ENCODE measurements at regions not wholly inside any gene's neighbourhood (a gene's known extent, or its start where the extent isn't known, plus 50 kb on each side); places are given as distances from the start of the nearest gene placed in this dataset.

GRCh38 chr18:64712035-64712434 lies 563.1 kb upstream of the LINC00305 start:
- Mint-ChIP-seq H3K9me3 (peaks cover 2 to 7% of the 10 kb centered on the region in 2 donors), H3K27me3 (ENCODE audit: low read depth in 2 of 2) (no peaks in the 10 kb centered on the region), H3K4me3 (no peak overlapping the region), H3K4me1 (no peaks in the 10 kb centered on the region), H3K27ac (no peak overlapping the region), H3K36me3 (no peaks in the 10 kb centered on the region)
- H3K4me3 ChIP-seq (ENCODE audit: low read length): no peak overlapping the region
- no peaks in the 10 kb centered on the region for H3K9me3 ChIP-seq (ENCODE audit: control insufficient read depth, insufficient read depth, low read length)
- H3K27ac ChIP-seq (ENCODE audit: low read length): no peak overlapping the region
- intact Hi-C loops (cut with micrococcal nuclease): no loop called here
- no peak for TF ChIP-seq CTCF (IDR thresholded peaks at IDR 0.05)
- H3K4me1 ChIP-seq (ENCODE audit: control insufficient read depth, insufficient read depth, low read length): no peaks in the 10 kb centered on the region
- no CpG with 5 or more reads among the region's 1 CpG for WGBS (ENCODE audit: insufficient coverage)
- H3K27me3 ChIP-seq (ENCODE audit: control insufficient read depth, insufficient read depth, low read length): no peaks in the 10 kb centered on the region
- no peaks in the 10 kb centered on the region for H3K36me3 ChIP-seq (ENCODE audit: control insufficient read depth, insufficient read depth, low read length)
- ATAC-seq: no peak
- no peak for DNase-seq

DNA sequence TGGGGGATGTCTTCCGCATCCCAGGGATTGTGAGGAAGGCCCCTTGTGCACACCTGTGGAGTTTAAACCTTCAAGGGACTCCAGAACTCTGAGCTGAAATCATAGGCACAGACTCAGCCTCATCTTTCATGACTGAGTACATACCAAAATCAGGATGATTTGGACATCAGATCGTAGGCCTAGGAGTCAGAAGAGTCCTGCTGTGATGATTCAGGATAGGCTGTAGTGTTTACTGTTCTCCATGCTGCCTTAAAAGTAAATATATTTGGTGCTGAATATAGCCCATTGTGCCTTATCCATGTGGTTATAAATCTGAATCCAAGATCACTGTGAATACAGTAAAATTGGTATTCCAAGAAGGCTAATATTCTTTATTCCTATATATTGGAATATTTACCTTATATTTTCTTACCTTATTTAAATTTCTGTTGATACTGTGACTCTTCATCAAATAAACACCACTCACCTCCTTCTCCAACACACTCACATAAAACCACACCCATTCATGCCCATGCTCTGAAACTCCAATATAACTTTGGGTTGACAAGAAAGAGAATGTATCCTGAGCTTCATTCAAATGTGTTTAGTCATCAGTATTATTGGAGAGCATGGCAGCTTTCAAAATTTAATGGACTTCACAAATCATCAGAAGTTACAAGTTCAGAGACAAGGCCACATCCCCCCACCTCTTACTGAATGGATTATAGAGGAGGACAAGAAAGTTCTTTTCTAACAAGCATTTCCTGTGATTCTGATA lies 561.4 kb upstream of the LINC00305 start:
- Histone ChIP-seq H3K27me3 (ENCODE audit: control insufficient read depth, insufficient read depth, low read length) (no peaks in the 10 kb centered on the region), H3K4me3 (ENCODE audit: low read length) (no peak overlapping the region), H3K27ac (ENCODE audit: low read length) (no peak overlapping the region), H3K4me1 (ENCODE audit: control insufficient read depth, insufficient read depth, low read length) (no peaks in the 10 kb centered on the region), H3K9me3 (ENCODE audit: control insufficient read depth, insufficient read depth, low read length) (no peaks in the 10 kb centered on the region), H3K36me3 (ENCODE audit: control insufficient read depth, insufficient read depth, low read length) (no peaks in the 10 kb centered on the region)
- Mint-ChIP-seq H3K27ac (no peak overlapping the region), H3K27me3 (ENCODE audit: low read depth in 2 of 2) (no peaks in the 10 kb centered on the region), H3K4me3 (no peak overlapping the region), H3K9me3 (peaks cover 3 to 12% of the 10 kb centered on the region in 2 donors), H3K36me3 (no peaks in the 10 kb centered on the region), H3K4me1 (no peaks in the 10 kb centered on the region)
- DNase-seq (no peak), ATAC-seq (no peak)
- intact Hi-C loops (cut with micrococcal nuclease): no loop called here
- no peak for TF ChIP-seq CTCF (IDR thresholded peaks at IDR 0.05)
- 79% methylated on average over 2 of the region's 2 CpGs for WGBS (ENCODE audit: insufficient coverage)

GRCh38 chr18:64707052-64707451 lies 558.2 kb upstream of the LINC00305 start:
- H3K4me1 Mint-ChIP-seq: no peaks in the 10 kb centered on the region
- no peak overlapping the region for H3K27ac Mint-ChIP-seq
- no peaks in the 10 kb centered on the region for H3K36me3 Mint-ChIP-seq

More at GRCh38 chr18:64707052-64707451, 558.2 kb upstream of the LINC00305 start:
- Histone ChIP-seq H3K36me3 (ENCODE audit: control insufficient read depth, insufficient read depth, low read length) (no peaks in the 10 kb centered on the region), H3K9me3 (ENCODE audit: control insufficient read depth, insufficient read depth, low read length) (no peaks in the 10 kb centered on the region), H3K27me3 (ENCODE audit: control insufficient read depth, insufficient read depth, low read length) (no peaks in the 10 kb centered on the region), H3K27ac (ENCODE audit: low read length) (no peak overlapping the region), H3K4me1 (ENCODE audit: control insufficient read depth, insufficient read depth, low read length) (no peaks in the 10 kb centered on the region), H3K4me3 (ENCODE audit: low read length) (no peak overlapping the region)
- Mint-ChIP-seq H3K4me3 (no peak overlapping the region), H3K27me3 (ENCODE audit: low read depth in 2 of 2) (no peaks in the 10 kb centered on the region), H3K9me3 (peaks cover 6 to 7% of the 10 kb centered on the region in 2 donors)
- no peak for TF ChIP-seq CTCF (IDR thresholded peaks at IDR 0.05)
- no peak for ATAC-seq
- no peak for DNase-seq
- intact Hi-C loops (cut with micrococcal nuclease): no loop called here

All from natural killer cell (primary cell).